ENCODE measurements at regions not wholly inside any gene's neighbourhood (a gene's known extent, or its start where the extent isn't known, plus 50 kb on each side); places are given as distances from the start of the nearest gene placed in this dataset.

GRCh38 chr5:67380431-67380830 lies 183.8 kb upstream of the CD180 start:
- TF ChIP-seq ZSCAN30 (tag by site-specific recombination; IDR thresholded peaks at IDR 0.05) = no peak
- TF ChIP-seq, protein P1, sequence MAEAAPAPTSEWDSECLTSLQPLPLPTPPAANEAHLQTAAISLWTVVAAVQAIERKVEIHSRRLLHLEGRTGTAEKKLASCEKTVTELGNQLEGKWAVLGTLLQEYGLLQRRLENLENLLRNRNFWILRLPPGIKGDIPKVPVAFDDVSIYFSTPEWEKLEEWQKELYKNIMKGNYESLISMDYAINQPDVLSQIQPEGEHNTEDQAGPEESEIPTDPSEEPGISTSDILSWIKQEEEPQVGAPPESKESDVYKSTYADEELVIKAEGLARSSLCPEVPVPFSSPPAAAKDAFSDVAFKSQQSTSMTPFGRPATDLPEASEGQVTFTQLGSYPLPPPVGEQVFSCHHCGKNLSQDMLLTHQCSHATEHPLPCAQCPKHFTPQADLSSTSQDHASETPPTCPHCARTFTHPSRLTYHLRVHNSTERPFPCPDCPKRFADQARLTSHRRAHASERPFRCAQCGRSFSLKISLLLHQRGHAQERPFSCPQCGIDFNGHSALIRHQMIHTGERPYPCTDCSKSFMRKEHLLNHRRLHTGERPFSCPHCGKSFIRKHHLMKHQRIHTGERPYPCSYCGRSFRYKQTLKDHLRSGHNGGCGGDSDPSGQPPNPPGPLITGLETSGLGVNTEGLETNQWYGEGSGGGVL (tag by site-specific recombination; IDR thresholded peaks at IDR 0.05) = no peak
- TF ChIP-seq ZNF677 (tag by site-specific recombination; IDR thresholded peaks at IDR 0.05) = no peak
- TF ChIP-seq ZNF274 (IDR thresholded peaks at IDR 0.05; ENCODE audit: low read length) = no peak
- TF ChIP-seq ZNF274 (tag by site-specific recombination; IDR thresholded peaks at IDR 0.05; ENCODE audit: borderline replicate concordance) = no peak
- no peak for TF ChIP-seq ZNF623 (tag by site-specific recombination; IDR thresholded peaks at IDR 0.05)
- TF ChIP-seq MEIS1 (CRISPR knock-in tag; IDR thresholded peaks at IDR 0.05; ENCODE audit: borderline replicate concordance) = no peak
- TF ChIP-seq ZNF830 (tag by site-specific recombination; IDR thresholded peaks at IDR 0.05; ENCODE audit: low read depth) = no peak
- H3K36me3 ChIP-seq (ENCODE audit: control insufficient read depth in 2 of 2, insufficient read depth in 1 of 2, low read length in 2 of 2) = no peaks in the 10 kb centered on the region
- no peaks in the 10 kb centered on the region for H3K9me3 ChIP-seq (ENCODE audit: control insufficient read depth, insufficient read depth, low read depth, low read length)
- no peak overlapping the region for H3K4me3 ChIP-seq (ENCODE audit: low read depth, low read length)
- ChIA-PET POLR2A (no interaction called here), CTCF (no interaction called here)
- no peaks in the 10 kb centered on the region; the same call in 1 of the 2 replicates for H3K4me1 ChIP-seq (ENCODE audit: control insufficient read depth, insufficient read depth, low read length)
- H3K27ac ChIP-seq (ENCODE audit: extremely low read depth, low read depth, low read length) = no peak overlapping the region

DNA sequence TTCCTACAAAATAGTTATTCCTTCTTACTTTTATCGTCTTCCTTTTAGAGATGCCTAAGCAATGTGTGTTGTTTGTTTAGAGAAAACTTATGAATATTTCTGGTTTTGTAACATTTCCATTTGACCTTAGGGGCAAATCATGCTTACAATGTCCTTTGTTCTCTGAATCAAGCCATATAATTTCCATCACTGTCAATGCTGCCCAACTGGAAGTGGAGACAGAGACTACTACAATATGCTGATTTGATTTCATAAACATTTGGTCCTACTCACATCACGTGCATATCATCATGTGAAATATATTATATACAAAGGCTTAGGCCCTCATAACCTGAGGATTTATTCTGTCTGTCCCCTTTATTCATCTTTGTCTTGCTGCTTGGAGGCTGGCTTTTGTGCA lies 183.2 kb upstream of the CD180 start:
- Histone ChIP-seq H3K27ac (ENCODE audit: extremely low read depth, low read depth, low read length) (no peak overlapping the region), H3K4me1 (ENCODE audit: control insufficient read depth, insufficient read depth, low read length) (no peaks in the 10 kb centered on the region; the same call in 1 of the 2 replicates), H3K9me3 (ENCODE audit: control insufficient read depth, insufficient read depth, low read depth, low read length) (no peaks in the 10 kb centered on the region), H3K36me3 (ENCODE audit: control insufficient read depth in 2 of 2, insufficient read depth in 1 of 2, low read length in 2 of 2) (no peaks in the 10 kb centered on the region), H3K4me3 (ENCODE audit: low read depth, low read length) (no peak overlapping the region)
- TF ChIP-seq ZNF610 (tag by site-specific recombination; IDR thresholded peaks at IDR 0.05; ENCODE audit: borderline replicate concordance) (no peak), ZNF549 (tag by site-specific recombination; IDR thresholded peaks at IDR 0.05) (no peak), ZNF449 (tag by site-specific recombination; IDR thresholded peaks at IDR 0.05) (no peak), YY2 (tag by site-specific recombination; IDR thresholded peaks at IDR 0.05) (no peak), ZFP69B (tag by site-specific recombination; IDR thresholded peaks at IDR 0.05) (no peak), ZNF341 (tag by site-specific recombination; IDR thresholded peaks at IDR 0.05; ENCODE audit: low read depth) (no peak), ZNF48 (tag by site-specific recombination; IDR thresholded peaks at IDR 0.05) (no peak), ZBTB1 (tag by site-specific recombination; IDR thresholded peaks at IDR 0.05) (no peak), ELK4 (IDR thresholded peaks at IDR 0.05; ENCODE audit: borderline replicate concordance, low read depth, low read length) (no peak), ZNF121 (tag by site-specific recombination; IDR thresholded peaks at IDR 0.05) (no peak), MYNN (tag by site-specific recombination; IDR thresholded peaks at IDR 0.05; ENCODE audit: borderline replicate concordance) (no peak), SCRT1 (tag by site-specific recombination; IDR thresholded peaks at IDR 0.05; ENCODE audit: borderline replicate concordance) (no peak)
- CTCF ChIA-PET = no interaction called here
- POLR2A ChIA-PET = no interaction called here

All from HEK293 (cell line).